ENCODE measurements at regions not wholly inside any gene's neighbourhood (a gene's known extent, or its start where the extent isn't known, plus 50 kb on each side); places are given as distances from the start of the nearest gene placed in this dataset.

GRCh38 chr2:152251211-152251610, 75.6 kb upstream of the STAM2 start:
- TF ChIP-seq CTCF (IDR thresholded peaks at IDR 0.05) (no peak), POLR2A (IDR thresholded peaks at IDR 0.05) (no peak), POLR2AphosphoS5 (IDR thresholded peaks at IDR 0.05; ENCODE audit: insufficient read depth in 1 of 2, low read depth in 1 of 2) (no peak)
